Suppressor macrophage (primary cell): ENCODE measurements at regions not wholly inside any gene's neighbourhood (a gene's known extent, or its start where the extent isn't known, plus 50 kb on each side); places are given as distances from the start of the nearest gene placed in this dataset.

ENCODE experiments used
- DNase-seq, 4 experiments: peaks; one replicate each; pipeline ENCODE4 v3.0.0-alpha.2; 2020 to 2022

- DNase-seq, result no peak
Measured at GRCh38 chr12:31780096-31780495, 51.3 kb upstream of the AMN1 start.

- DNase-seq, result no peak
Measured at GRCh38 chr12:31778687-31779086, 49.9 kb upstream of the AMN1 start.
